HG03060 (cell line): ENCODE measurements at regions not wholly inside any gene's neighbourhood (a gene's known extent, or its start where the extent isn't known, plus 50 kb on each side); places are given as distances from the start of the nearest gene placed in this dataset.

Experiments
- ATAC-seq: cut with Tn5 transposase; IDR thresholded peaks from one replicate; pipeline ENCODE4 v1.9.1; 2021; ENCODE audit warnings: low read depth, moderate number of reproducible peaks; ENCODE audit not compliant: unreplicated experiment

- no peak for ATAC-seq
Measured at GRCh38 chr3:180282386-180282785, 245.6 kb upstream of the PEX5L start.

GRCh38 chr3:180283251-180283650, 246.5 kb upstream of the PEX5L start:
- ATAC-seq = no peak

- ATAC-seq = no peak
Measured at GRCh38 chr3:180284331-180285110, 247.8 kb upstream of the PEX5L start.

- ATAC-seq = no peak
Measured at GRCh38 chr3:180287703-180288102, 251.0 kb upstream of the PEX5L start.

GRCh38 chr3:180288816-180289215, 252.1 kb upstream of the PEX5L start:
- no peak for ATAC-seq

GRCh38 chr3:180290300-180290699, 253.6 kb upstream of the PEX5L start:
- ATAC-seq = no peak

GRCh38 chr3:180294282-180295027, 257.7 kb upstream of the PEX5L start:
- ATAC-seq = no peak

GRCh38 chr3:180295811-180296210, 259.1 kb upstream of the PEX5L start:
- no peak for ATAC-seq

- ATAC-seq = no peak
Measured at GRCh38 chr3:180296971-180297370, 260.2 kb upstream of the PEX5L start.

GRCh38 chr3:180306155-180306554, 269.4 kb upstream of the PEX5L start:
- ATAC-seq = no peak

GRCh38 chr3:180306691-180307090, 270.0 kb upstream of the PEX5L start:
- ATAC-seq = no peak

- ATAC-seq = no peak
Measured at GRCh38 chr3:180311242-180311641, 274.5 kb upstream of the PEX5L start.

- no peak for ATAC-seq
Measured at GRCh38 chr3:180316321-180316720, 279.6 kb upstream of the PEX5L start.

- no peak for ATAC-seq
Measured at GRCh38 chr3:180319461-180319860, 282.5 kb upstream of the TTC14 start.

GRCh38 chr3:180320631-180321030, 281.3 kb upstream of the TTC14 start:
- ATAC-seq = no peak

- no peak for ATAC-seq
Measured at GRCh38 chr3:180321534-180321933, 280.4 kb upstream of the TTC14 start.

GRCh38 chr3:180322829-180323228, 279.1 kb upstream of the TTC14 start:
- no peak for ATAC-seq

- ATAC-seq = no peak
Measured at GRCh38 chr3:180324791-180325190, 277.2 kb upstream of the TTC14 start.

GRCh38 chr3:180325533-180325932, 276.4 kb upstream of the TTC14 start:
- no peak for ATAC-seq

GRCh38 chr3:180325958-180326357, 276.0 kb upstream of the TTC14 start:
- no peak for ATAC-seq

- ATAC-seq = peak; percentile 63
Measured at GRCh38 chr3:180329187-180329586, 272.8 kb upstream of the TTC14 start.

- no peak for ATAC-seq
Measured at GRCh38 chr3:180329847-180330246, 272.1 kb upstream of the TTC14 start.
